SIG-M5 treated with dmso at 0.1 percent for 504 hours (cell line): ENCODE measurements at regions not wholly inside any gene's neighbourhood (a gene's known extent, or its start where the extent isn't known, plus 50 kb on each side); places are given as distances from the start of the nearest gene placed in this dataset.

ENCODE experiments used
- DNase-seq: peaks from one replicate; lab custom pipeline; 2025; ENCODE audit not compliant: unreplicated experiment; lab: John Stamatoyannopoulos, UW

GRCh38 chr10:8462565-8462964 lies 408.1 kb downstream of the GATA3 start:
- no peak for DNase-seq

- no peak for DNase-seq
Observed at GRCh38 chr10:8463853-8464252, 409.4 kb downstream of the GATA3 start.

DNA sequence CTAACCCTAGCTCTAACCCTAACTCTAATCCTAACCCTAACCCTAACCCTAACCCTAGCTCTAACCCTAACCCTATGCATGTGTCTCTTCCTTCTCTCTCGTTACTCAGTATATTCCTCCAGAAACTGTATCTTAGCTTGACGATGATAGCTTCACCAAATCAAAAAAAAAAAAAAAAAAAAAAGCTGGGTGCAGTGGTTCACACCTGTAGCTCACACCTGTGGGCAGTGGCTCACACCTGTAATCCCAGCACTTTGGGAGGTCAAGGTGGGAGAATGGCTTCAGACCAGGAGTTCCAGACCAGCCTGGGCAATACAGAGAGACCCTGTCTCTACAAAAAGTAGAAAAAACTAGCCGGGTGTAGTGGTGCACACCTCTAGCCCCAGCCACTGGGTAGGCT lies 414.0 kb downstream of the GATA3 start:
- DNase-seq = no peak

DNA sequence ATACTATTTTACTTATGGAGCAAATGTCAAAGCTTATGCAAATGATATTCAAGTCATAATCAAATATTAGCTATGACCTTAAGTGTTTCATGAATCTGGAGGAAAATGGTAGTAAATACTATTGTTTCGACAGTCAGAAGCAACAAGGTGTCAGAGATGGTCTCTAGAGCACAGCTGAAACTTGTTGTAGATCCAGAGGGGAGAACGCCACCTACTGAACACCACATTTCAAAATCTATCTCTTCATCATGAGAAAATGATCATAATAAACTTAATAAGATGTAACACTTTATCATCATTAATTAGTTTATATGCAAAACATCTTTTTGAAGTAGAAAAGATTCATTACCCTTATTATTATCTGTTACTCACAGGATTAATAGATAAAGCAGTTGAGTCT lies 418.7 kb downstream of the GATA3 start:
- no peak for DNase-seq

- DNase-seq = no peak
Observed at GRCh38 chr10:8477300-8477699, 422.8 kb downstream of the GATA3 start.

DNA sequence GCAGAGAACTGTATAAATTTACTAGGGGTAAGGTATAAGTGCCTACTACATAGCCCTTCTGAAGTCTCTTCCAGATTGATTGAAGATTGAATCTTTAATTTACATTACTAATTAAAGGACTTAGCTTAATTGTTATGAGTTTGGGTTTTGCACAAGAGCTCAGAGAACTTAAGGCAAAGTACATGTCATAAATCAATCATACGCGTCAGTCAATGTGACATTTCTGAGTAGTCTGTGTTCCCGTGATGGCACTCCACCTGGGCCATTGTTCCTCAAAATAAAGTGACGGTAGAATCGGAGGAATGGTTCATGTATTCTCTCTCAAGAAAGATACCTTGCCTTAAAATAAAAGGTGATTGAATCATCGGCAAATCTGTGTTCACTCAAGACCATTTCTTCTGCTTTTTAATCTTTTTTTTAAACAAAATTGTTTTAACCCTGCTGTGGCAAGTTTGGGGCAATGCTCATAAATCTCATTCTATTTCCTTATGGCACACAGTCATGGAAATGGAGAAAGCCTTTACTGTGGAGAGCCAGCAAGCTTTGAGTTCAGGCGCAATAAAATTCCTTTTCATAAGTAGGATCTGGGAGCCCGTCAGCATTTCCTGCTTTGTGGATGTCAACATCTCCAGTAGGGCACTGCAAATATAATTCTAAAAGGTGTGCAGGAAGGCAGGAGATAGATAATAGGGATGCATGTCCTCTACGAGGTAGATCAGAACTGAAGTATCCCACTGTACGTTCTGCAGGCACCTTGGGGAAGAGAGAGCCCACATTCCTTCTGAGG lies 427.4 kb downstream of the GATA3 start:
- no peak for DNase-seq

GRCh38 chr10:8485032-8485431 lies 430.5 kb downstream of the GATA3 start:
- no peak for DNase-seq

GRCh38 chr10:8487346-8487745 lies 432.9 kb downstream of the GATA3 start:
- no peak for DNase-seq

DNA sequence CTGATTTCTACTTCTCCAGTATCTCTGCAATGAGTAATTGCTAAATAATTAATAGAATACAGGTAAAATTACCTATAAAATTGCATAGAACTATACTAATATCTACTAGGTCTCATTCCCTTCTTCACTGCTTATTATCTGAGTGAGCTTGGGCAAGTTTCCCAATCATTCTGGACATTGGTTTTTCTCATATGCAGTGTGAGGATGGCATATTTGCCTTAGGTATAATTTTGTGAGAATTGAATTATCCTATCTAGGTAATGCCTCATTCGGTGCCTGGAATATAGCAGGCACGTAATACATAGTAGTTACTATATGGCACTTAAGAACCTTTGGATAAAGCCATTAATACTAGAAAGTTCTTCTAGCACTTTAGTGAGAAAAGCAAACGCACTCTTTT lies 434.7 kb downstream of the GATA3 start:
- DNase-seq = no peak

DNA sequence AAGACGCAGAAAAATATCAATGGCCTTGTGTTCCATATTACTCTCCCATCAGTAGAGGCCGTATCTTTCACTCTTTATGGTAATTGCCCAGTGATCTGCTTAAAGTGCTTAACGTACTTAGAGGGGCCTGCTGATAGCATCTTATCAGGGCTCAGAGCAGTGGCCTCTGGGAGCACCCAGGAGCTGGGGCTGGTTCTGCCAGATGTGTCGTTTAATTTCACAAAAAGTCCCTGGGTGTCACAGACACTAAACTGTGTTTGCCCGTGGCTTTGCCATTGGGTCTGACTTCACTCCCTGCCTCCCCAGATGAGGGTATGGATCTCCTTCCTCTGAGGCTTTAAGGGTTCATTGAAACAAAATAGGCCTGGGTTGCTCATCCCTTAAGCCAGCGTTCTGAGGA lies 435.3 kb downstream of the GATA3 start:
- DNase-seq = no peak

- no peak for DNase-seq
Observed at GRCh38 chr10:8498290-8498689, 443.8 kb downstream of the GATA3 start.

DNA sequence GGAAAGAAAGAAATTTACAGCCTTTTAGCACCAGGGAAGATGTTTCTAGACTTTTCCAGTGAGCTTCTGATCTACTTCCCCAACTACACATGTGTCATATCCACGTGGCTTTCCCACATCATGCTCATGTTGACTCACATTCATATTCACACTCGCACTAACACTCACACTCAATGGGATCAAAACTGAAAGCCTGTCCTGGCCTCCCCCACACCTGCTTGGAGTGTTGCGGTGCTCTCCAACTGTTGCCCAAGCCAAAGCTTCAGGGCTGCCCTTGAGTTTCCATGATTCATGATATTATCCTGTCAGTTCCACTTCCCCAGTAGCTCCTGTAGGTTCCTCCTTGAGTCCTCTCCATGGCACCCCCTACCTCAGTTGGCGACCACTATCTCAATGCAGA lies 444.4 kb downstream of the GATA3 start:
- DNase-seq = no peak

GRCh38 chr10:8499312-8499711 lies 444.8 kb downstream of the GATA3 start:
- no peak for DNase-seq

DNA sequence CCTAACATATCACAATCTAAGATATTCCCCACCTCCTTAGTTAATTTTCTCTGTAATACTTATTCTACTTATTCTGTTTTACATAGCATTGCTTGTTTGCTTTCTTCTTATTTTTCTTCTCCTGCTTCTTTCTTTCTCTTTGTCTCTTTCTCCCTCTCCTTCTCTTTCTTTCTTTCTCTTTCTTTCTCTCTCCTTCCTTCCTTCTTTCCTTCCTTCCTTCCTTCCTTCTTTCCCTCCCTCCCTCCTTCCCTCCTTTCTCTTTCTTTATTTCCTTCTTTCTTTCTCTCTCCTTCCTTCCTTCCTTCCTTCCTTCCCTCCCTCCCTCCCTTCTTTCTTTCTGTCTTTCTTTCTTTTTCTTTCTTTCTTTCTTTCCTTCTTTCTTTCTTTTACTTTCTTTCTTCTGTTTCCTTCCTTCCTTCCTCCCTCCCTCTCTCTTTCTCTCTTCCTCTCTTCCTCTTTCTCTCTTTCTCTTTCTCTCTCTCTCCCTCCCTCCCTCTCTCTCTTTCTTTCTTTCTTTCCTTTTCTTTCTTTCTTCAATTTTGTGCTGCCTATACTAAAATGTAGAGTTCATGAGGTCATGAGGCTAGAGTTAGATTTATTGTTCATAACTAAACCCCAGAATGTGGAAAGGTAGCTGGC lies 445.4 kb downstream of the GATA3 start:
- DNase-seq = no peak

DNA sequence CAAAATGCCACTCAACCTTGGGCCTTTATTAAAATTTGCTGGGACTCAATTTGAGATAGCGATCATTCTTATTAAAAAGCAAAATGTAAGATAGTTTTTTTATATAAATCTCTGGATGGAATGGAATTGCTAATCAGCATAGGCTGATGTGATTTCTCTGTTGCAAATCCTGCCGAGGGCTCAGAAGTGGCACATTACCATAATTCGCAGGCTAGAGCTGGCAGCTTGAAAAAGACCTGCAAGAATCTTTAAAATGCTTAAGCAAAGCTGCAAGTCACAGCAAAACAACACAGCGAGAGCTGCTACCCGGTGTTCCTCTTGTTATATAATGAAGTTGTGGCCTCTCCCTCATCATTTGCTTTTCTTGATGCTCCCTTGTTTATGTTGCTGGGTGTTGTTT lies 448.1 kb downstream of the GATA3 start:
- DNase-seq = no peak

- no peak for DNase-seq
Observed at GRCh38 chr10:8504499-8504898, 450.0 kb downstream of the GATA3 start.

DNA sequence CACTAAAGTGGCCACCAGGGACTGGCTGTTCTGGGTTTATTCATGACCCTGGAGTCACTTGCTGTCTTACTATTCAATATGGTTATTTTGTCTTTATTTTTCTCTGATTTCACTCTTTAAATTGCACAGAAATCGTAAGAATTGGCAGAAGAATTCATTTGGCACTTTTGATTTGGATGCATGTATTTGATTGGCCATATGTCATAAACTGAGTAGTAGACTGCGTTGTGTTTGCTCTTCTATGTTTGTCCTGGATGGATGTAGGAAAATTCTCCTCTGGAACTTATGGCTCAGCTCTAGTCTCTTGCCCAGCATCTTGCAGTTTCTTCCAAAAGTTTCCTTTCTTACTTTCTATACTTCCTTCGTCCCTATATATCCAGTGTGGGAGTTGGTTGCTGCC lies 452.7 kb downstream of the GATA3 start:
- DNase-seq = no peak

DNA sequence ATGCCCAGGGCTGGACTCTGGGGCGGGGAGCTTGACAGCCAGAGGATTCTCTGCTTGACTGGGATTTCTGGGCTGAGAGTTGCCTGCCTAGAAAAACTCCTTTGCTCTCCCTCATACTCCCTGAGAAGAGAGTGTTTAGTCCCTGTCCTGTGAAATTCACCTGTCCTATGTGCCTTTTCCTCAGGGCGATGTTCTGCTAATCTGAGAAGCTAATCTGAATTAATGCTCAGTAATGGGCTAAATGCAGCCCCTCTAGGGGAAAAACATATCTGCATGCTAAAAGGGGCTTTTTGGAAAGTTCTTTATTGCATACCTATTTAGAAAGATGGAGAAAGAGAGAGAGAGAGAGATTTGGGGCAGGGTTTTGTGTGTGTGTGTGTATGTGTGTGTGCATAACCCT lies 454.4 kb downstream of the GATA3 start:
- DNase-seq = no peak

GRCh38 chr10:8510471-8510870 lies 456.0 kb downstream of the GATA3 start:
- no peak for DNase-seq

DNA sequence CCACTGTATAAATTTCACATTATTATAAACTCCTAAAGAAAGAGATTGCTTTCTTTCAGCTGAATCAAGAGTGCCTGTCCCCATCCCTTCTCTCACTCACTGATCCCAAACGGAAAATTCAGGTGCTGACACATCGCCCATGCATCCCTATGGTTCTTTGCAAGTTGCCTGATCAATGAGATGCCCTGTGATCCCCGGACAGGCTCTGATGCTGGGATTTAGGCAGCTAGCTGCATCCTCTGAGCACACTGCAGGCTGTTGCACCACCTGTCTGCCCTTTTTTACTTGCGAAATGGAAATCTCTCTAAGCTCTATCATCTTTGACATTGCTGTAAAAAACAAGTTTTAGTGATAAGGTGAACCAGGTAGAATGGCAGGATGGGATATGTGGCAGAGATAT lies 456.5 kb downstream of the GATA3 start:
- DNase-seq = no peak

DNA sequence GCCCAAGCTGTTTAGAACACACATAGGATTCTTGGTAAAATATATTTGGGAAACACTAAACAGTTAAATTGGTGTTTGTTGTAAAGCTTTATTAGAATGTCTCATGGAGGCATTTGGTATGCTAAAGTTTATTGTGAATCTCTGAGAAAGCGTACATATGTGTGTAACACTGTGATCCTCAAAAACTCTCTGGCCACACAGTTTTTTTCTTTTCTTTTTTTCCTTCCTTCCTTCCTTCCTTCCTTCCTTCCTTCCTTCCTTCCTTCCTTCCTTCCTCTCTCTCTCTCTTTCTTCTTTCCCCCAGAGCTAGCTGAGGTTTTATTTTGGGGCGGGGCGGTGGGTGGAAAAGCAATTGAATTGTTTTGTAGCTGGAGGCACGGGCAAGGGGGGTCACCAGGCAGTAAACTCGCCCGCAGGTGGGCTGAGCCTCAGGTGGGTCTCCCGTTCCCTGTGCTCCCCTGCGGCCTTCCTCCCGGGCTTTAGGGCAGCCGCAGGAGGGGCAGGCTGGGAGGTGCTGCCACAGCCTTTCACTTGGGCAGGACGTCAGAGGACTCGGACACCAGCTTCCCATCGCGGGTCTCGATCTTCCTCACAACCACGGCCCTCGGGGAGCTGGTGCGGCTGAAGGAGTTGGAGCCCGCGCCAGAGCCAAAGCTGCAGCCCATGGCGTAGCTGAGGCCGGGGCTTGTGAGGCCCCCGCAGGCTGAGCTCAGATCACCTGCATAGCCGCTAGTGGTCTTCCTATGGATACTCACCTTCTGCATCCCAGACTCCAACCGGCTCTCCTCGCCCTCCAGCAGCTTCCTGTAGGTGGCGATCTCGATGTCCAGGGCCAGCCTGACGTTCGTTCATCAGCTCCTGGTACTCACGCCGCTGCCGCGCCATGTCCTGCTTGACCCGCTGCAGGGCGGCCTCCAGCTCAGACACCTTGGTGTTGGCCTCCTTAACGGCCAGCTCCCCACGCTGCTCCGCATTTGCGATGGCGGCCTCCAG lies 459.0 kb downstream of the GATA3 start:
- DNase-seq = no peak

DNA sequence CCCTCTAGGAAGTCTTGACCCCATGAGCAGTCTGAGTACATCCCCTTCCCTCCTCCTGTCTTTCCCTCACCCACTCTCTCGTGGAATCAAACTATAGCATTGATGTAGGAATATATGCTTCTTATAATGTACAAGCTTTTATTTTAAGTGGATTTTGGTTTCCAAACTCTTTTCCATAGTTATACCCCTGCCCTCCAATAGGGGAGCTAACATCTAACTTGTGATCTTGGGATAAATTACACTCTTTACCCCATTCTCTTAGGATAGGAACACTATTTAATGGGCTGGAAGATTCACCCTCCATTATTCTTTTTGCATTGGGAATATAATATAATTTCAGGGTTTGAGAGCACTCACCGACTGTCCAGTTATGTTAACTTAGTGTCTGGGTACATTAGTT lies 465.9 kb downstream of the GATA3 start:
- DNase-seq = no peak
